ENCODE measurements at regions not wholly inside any gene's neighbourhood (a gene's known extent, or its start where the extent isn't known, plus 50 kb on each side); places are given as distances from the start of the nearest gene placed in this dataset.

DNA sequence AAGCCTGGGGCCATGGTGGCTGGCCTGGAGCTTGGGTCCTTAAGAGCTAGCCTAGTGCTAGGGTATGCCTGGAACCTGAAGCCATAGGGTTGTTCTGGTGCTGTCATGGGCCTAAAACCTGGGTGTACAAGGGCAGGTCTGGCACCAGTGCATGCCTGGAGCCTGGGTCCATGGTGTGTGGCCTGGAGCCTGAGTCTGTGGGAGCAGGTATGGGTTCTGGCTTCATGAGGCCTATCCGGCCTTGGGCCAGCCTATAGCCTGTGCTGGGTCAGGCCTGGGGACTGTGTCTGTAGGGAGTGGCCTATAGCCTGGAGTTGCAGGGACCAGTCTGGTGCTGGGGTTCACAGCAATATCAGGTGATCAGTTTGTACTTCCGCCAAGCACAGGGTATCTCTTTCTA is 347.2 kb upstream of the MEF2C start:
- H3K4me3 ChIP-seq (ENCODE audit: low read length): no peak overlapping the region
- ATAC-seq (no peak), DNase-seq (no peak)
- no peak overlapping the region for H3K27ac ChIP-seq (ENCODE audit: low read length)
- no peak overlapping the region for H3K4me2 ChIP-seq (ENCODE audit: low read length)
- intact Hi-C loops (cut with micrococcal nuclease): loop anchor here (10.0 kb wide), 1 partner anchor 195 kb away; no protein-coding TSS in a partner anchor
- no peaks in the 10 kb centered on the region for H4K20me1 ChIP-seq (ENCODE audit: low read length)
- POLR2A ChIA-PET (ENCODE audit: unreplicated experiment): no interaction called here
- no peak overlapping the region for H2AFZ ChIP-seq (ENCODE audit: low read length)
- no peaks in the 10 kb centered on the region for H3K79me2 ChIP-seq (ENCODE audit: low read length)
- no peaks in the 10 kb centered on the region for H3F3A ChIP-seq (ENCODE audit: low read length, unreplicated experiment)
- H3K9me3 ChIP-seq (ENCODE audit: low read length): no peaks in the 10 kb centered on the region
- no peaks in the 10 kb centered on the region for H3K36me3 ChIP-seq (ENCODE audit: low read depth, low read length)
- TF ChIP-seq EZH2phosphoT487 (IDR thresholded peaks at IDR 0.05; ENCODE audit: borderline replicate concordance, low read length) (no peak), EZH2 (IDR thresholded peaks at IDR 0.05; ENCODE audit: low read length, unreplicated experiment) (no peak)
- TF ChIP-seq, protein P1, sequence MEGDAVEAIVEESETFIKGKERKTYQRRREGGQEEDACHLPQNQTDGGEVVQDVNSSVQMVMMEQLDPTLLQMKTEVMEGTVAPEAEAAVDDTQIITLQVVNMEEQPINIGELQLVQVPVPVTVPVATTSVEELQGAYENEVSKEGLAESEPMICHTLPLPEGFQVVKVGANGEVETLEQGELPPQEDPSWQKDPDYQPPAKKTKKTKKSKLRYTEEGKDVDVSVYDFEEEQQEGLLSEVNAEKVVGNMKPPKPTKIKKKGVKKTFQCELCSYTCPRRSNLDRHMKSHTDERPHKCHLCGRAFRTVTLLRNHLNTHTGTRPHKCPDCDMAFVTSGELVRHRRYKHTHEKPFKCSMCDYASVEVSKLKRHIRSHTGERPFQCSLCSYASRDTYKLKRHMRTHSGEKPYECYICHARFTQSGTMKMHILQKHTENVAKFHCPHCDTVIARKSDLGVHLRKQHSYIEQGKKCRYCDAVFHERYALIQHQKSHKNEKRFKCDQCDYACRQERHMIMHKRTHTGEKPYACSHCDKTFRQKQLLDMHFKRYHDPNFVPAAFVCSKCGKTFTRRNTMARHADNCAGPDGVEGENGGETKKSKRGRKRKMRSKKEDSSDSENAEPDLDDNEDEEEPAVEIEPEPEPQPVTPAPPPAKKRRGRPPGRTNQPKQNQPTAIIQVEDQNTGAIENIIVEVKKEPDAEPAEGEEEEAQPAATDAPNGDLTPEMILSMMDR (conservative IDR thresholded peaks at IDR 0.05; ENCODE audit: low read depth, low read length): no peak
- no peaks in the 10 kb centered on the region for H3K9me2 ChIP-seq (replicated peaks; ENCODE audit: low read length)
- H3K9ac ChIP-seq (ENCODE audit: low read length): no peak overlapping the region
- no peaks in the 10 kb centered on the region for H3K4me1 ChIP-seq (ENCODE audit: insufficient read depth, low read length)
- BruUV-seq (replicated peaks): no TSS peak
- no peaks in the 10 kb centered on the region for H3K27me3 ChIP-seq (ENCODE audit: low read length)
- CTCF ChIA-PET: no interaction called here

DNA sequence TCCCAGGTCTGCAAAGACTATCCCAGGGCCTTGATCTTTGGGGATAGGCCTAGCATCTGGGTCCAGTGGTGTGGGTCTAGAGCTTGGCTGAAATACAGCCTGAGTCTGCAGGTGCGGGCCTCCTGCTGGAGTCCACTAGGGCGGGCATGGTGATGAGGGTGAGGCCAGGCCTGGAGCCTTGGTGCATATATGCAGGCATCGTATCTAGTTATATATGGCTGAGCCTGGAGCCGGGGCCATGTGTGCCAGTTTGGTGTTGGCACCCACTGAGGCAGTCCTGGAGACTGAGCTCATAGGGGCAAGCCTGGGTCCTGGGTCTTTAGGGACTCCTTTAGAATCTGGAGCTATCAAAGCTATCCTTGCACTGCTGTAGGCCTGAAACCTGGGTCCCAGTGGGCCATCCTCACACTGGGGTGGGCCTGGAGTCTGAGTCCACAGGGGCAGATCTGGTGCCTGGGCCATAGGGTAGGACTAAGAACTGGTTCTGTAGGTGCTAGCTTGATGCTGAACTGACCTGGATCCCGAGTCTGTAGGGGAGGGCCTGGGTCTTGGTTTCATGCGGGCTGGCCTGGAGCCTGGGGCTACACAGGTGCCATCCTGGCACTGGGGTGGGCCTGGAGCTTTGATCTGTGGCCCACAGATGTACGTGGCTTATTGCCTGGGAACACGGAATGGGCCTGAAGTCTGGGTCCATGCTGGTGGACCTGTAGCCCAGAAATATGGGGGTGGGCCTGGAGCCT is 346.5 kb upstream of the MEF2C start:
- no peak for TF ChIP-seq EZH2 (IDR thresholded peaks at IDR 0.05; ENCODE audit: low read length, unreplicated experiment)
- TF ChIP-seq, protein P1 (conservative IDR thresholded peaks at IDR 0.05; ENCODE audit: low read depth, low read length): no peak
- no peak for TF ChIP-seq EZH2phosphoT487 (IDR thresholded peaks at IDR 0.05; ENCODE audit: borderline replicate concordance, low read length)
- H2AFZ ChIP-seq (ENCODE audit: low read length): no peak overlapping the region
- H3K9ac ChIP-seq (ENCODE audit: low read length): no peak overlapping the region
- H3K79me2 ChIP-seq (ENCODE audit: low read length): no peaks in the 10 kb centered on the region
- no peak overlapping the region for H3K4me2 ChIP-seq (ENCODE audit: low read length)
- ATAC-seq (no peak), DNase-seq (no peak)
- no peaks in the 10 kb centered on the region for H3K27me3 ChIP-seq (ENCODE audit: low read length)
- no peaks in the 10 kb centered on the region for H4K20me1 ChIP-seq (ENCODE audit: low read length)
- no peaks in the 10 kb centered on the region for H3K9me2 ChIP-seq (replicated peaks; ENCODE audit: low read length)
- no peaks in the 10 kb centered on the region for H3K9me3 ChIP-seq (ENCODE audit: low read length)
- H3K36me3 ChIP-seq (ENCODE audit: low read depth, low read length): no peaks in the 10 kb centered on the region
- H3K27ac ChIP-seq (ENCODE audit: low read length): no peak overlapping the region
- H3K4me3 ChIP-seq (ENCODE audit: low read length): no peak overlapping the region
- no TSS peak for BruUV-seq (replicated peaks)
- H3F3A ChIP-seq (ENCODE audit: low read length, unreplicated experiment): no peaks in the 10 kb centered on the region
- intact Hi-C loops (cut with micrococcal nuclease): loop anchor here (10.0 kb wide), 1 partner anchor 195 kb away; no protein-coding TSS in a partner anchor
- ChIA-PET POLR2A (ENCODE audit: unreplicated experiment) (no interaction called here), CTCF (no interaction called here)
- H3K4me1 ChIP-seq (ENCODE audit: insufficient read depth, low read length): no peaks in the 10 kb centered on the region

DNA sequence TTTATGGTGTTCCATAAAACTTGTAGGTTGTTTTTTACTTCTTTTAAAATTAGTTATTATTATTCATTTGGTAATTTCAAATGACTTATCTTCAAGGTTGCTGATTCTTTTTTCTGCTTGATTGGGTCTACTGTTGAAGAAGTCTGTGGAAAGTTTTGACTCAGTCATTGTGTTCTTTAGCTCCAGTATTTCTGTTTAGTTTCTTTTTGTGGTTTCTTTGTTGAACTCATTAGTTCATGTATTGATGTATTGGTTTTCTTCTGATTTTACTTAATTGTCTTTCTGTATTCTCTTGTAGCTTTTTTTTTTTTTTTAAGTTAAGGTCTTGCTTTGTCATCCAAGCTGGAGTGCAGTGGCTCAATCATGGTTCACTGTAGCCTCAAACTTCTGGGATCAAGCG is 345.4 kb upstream of the MEF2C start:
- Histone ChIP-seq H3K4me3 (ENCODE audit: low read length) (no peak overlapping the region), H3K27ac (ENCODE audit: low read length) (no peak overlapping the region), H3K36me3 (ENCODE audit: low read depth, low read length) (no peaks in the 10 kb centered on the region), H3F3A (ENCODE audit: low read length, unreplicated experiment) (no peaks in the 10 kb centered on the region), H3K9me3 (ENCODE audit: low read length) (no peaks in the 10 kb centered on the region), H2AFZ (ENCODE audit: low read length) (no peak overlapping the region), H4K20me1 (ENCODE audit: low read length) (no peaks in the 10 kb centered on the region), H3K4me1 (ENCODE audit: insufficient read depth, low read length) (no peaks in the 10 kb centered on the region), H3K9me2 (replicated peaks; ENCODE audit: low read length) (no peaks in the 10 kb centered on the region), H3K27me3 (ENCODE audit: low read length) (no peaks in the 10 kb centered on the region), H3K9ac (ENCODE audit: low read length) (no peak overlapping the region), H3K4me2 (ENCODE audit: low read length) (no peak overlapping the region), H3K79me2 (ENCODE audit: low read length) (no peaks in the 10 kb centered on the region)
- ATAC-seq (no peak), DNase-seq (no peak)
- ChIA-PET POLR2A (ENCODE audit: unreplicated experiment) (interaction anchor here (0.7 kb wide), 1 partner anchor 9 kb away, joined by 7 read pairs; no protein-coding TSS in a partner anchor), CTCF (no interaction called here)
- no TSS peak for BruUV-seq (replicated peaks)
- intact Hi-C loops (cut with micrococcal nuclease): no loop called here
- TF ChIP-seq EZH2 (IDR thresholded peaks at IDR 0.05; ENCODE audit: low read length, unreplicated experiment): no peak
- TF ChIP-seq EZH2phosphoT487 (IDR thresholded peaks at IDR 0.05; ENCODE audit: borderline replicate concordance, low read length): no peak
- TF ChIP-seq, protein P1 (conservative IDR thresholded peaks at IDR 0.05; ENCODE audit: low read depth, low read length): no peak

All from PC-3 (cell line).